ENCODE measurements at regions not wholly inside any gene's neighbourhood (a gene's known extent, or its start where the extent isn't known, plus 50 kb on each side); places are given as distances from the start of the nearest gene placed in this dataset.
"Not testable (repeated sequence)": the region's sequence is repeated elsewhere in the genome, so short reads cannot be mapped to it uniquely, and the experiment has no call there.

DNA sequence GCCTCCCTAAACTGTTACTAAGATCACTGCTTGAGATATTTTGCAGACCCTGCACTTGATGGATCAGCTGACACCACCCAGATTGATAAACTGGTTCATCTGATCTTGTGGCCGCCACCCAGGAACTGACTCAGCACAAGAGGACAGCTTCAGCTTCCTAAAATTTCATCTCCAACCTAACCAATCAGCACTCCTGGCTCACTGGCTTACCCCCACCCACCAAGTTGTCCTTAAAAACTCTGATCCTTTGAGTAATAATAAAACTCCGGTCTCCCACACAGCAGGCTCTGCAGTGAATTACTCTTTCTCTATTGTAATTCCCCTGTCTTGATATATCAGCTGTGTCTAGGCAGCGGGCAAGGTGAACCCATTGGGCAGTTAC is 174.8 kb downstream of the UTP18 start:
- DNase-seq (ENCODE audit: low read depth) = no peak

DNA sequence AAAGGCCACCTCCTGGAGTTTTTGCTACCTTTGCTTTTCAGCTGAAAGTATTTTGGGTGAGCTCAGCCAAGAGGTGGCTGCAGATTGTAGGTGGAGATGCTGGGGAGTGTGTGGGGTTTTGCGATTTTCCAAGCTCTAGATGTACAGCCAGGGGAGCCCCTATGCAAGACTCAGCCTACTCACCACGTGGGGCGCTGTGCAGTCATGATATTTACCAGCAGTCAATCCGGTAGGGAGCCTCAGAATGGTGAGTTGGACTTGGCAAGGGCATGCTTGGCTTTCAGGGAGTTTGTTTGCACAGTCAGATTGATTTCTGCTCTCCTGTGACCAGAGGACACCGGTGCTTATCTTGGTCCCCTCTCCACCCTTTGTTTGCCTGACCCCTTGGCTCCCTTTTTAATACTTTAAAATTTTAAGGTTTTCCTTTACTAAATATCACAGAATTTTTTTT is 175.3 kb downstream of the UTP18 start:
- DNase-seq (ENCODE audit: low read depth) = peak; percentile 28

DNA sequence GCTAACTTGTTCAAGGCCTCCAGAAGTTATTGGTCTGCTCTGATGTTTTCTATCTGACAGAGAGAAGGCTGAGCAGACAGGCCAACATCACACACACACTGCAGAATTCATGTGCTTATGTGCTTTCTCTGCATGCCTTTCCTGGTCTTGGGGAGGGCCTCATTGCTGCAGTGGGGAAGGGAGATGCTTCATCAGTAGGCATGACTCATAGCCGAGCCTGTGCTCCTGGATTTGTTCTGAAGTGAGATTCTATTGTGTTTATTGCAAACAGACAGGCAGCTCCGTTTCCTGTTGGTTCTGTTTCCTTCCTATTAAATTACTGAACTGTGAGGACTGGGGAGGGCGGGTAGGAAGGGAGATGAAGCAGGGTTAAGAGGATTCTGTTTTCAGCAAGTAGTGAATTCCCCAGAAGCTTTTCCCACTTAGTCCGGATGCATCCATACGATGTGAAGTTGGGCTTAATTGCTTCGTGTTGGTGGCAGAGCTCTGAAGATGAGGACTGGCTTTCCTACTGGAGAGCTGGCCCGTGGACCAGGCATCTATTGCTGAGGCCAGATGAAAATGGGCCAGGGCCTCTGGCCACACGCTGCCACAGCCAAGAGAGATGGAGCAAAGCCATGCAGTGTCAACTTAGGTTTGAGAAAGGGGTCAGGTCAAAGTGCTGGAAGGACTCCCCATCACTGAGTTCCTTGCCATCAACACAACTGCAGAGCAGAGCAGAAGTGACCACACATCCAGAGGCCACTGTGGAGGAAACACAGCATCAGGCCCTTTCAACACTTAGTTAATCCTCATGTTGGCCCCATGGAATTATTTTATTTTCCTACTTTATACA is 179.3 kb downstream of the UTP18 start:
- DNase-seq (ENCODE audit: low read depth) = no peak

GRCh38 chr17:51441431-51441830 is 181.1 kb downstream of the UTP18 start:
- DNase-seq (ENCODE audit: low read depth) = no peak

DNA sequence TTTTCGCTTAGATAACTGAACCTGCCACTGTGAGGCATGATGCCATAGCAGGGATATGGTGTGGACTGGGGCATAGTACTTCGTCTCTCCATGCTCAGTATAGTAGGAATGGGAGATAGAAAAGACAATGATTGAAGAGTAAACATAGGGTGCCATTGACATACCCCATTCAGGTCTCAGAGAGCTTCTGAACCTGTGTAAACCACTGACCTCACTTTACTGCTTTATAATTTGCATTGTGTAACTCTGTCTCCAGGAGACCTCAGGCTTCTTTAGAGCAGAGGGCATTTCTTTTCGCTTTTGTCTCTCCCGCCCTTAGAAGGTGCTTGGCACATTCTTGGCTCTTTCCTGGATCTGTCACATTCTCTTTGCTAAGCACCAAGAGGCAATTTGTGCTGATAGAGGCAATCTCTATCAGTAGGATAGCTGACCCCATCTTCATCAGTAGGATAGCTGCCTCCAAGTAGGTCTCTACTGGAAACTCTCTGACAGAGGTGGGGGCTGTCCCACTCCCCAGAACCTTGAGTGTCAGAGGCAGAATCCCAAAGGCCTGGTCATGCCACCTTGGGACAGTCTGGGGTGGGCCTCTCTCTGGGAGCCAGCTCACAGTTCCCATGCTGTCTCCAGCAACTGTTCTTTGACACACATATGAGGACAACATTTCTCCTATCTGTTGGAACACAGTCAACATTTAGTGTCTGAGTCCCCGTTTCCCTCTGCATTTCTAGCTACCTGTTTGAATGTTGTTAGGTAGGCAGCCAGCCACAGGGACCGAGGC is 181.9 kb downstream of the UTP18 start:
- no peak for DNase-seq (ENCODE audit: low read depth)

DNA sequence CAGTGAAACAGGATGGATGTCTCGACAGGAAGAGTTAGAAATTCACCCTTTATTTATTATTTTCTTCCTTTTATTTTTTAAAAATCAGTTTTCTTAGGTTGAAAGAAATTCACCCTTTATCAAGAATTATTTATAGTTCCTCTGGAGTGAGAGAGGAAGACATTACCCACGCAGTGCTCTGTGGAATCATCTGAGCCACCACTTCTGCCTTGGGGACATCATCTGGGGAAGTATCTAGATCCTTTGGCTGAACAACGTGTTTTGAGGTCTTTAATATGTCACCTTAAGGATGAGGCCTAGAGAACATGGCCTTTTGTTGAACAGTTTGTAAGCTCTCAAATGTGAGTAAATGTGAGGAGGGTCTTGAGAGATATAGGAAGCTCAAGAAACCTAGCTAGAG is 183.3 kb downstream of the UTP18 start:
- DNase-seq (ENCODE audit: low read depth) = no peak

DNA sequence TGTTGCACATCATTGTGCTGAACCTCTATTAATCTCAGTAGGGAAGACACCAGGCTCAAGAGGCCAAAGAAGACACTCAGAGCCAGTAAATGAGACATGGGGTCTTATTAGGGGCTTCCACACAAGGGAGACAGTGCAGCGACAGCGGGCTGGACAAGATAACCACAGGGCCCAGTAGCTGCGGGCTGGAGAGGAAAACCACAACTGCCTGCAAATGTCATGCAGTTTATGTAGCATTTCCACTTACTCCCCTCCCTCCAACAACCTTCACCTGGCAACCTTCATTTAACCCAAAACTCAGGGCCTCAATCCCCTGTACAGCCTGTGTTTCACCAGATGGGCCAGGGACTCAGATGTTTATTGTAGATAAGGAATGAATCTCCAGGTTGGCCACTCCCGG is 185.6 kb downstream of the UTP18 start:
- no peak for DNase-seq (ENCODE audit: low read depth)

DNA sequence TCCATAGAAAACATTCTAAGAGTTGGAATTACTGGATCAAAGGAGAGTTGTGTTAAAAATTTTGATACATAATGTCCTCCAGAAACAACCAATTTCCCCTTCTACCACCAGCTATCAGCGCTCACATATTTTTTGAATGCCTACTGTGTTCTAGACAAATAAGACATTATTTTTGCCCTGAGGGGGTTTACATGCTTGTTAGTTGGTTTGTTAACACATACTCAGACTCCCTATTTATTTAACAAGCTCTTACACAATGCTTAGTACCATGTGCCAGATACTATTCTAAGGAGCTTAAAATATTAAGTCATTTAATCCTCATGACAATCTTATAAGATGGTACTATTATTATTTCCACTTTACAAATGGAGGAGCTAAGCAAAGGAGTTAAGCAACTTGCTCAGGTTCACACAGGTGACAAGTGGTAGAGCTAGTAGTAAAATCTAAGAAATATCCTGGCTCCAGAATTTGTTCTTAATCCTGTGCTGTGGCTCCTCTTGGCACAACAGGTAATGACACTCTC is 194.2 kb downstream of the UTP18 start:
- DNase-seq (ENCODE audit: low read depth) = no peak

- DNase-seq (ENCODE audit: low read depth) = no peak
Observed at GRCh38 chr17:51455211-51455610, 194.9 kb downstream of the UTP18 start.

- DNase-seq (ENCODE audit: low read depth) = peak; percentile 34
Observed at GRCh38 chr17:51455931-51456330, 195.6 kb downstream of the UTP18 start.

GRCh38 chr17:51456942-51457341 is 196.6 kb downstream of the UTP18 start:
- peak; percentile 2 for DNase-seq (ENCODE audit: low read depth)

DNA sequence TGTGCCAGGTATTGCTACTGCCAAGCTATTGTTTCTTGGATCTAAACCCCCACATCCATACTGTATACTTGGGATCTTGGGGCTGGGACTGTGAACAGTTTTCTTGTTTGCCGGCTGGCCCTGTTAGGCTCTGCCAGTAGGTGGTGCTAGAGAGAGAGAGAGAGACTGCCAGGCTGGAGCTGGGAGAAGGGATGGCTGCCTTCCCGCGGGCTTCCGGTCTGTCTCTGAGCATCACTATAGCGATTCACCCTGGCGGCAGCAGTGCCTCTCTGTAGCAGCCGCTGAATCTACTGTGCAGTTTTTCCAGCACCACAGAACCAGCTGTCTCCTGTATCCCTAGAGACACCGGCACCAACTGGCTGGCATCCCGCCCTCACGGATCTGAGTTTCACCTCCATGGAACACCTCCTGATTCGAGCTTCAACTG is 201.2 kb downstream of the UTP18 start:
- peak; percentile 31 for DNase-seq (ENCODE audit: low read depth)

- no peak for DNase-seq (ENCODE audit: low read depth)
Observed at GRCh38 chr17:51463353-51463752, 203.0 kb downstream of the UTP18 start.

- DNase-seq (ENCODE audit: low read depth) = no peak
Observed at GRCh38 chr17:51467336-51467735, 207.0 kb downstream of the UTP18 start.

GRCh38 chr17:51472670-51473205 is 212.4 kb downstream of the UTP18 start:
- no peak for DNase-seq (ENCODE audit: low read depth)

DNA sequence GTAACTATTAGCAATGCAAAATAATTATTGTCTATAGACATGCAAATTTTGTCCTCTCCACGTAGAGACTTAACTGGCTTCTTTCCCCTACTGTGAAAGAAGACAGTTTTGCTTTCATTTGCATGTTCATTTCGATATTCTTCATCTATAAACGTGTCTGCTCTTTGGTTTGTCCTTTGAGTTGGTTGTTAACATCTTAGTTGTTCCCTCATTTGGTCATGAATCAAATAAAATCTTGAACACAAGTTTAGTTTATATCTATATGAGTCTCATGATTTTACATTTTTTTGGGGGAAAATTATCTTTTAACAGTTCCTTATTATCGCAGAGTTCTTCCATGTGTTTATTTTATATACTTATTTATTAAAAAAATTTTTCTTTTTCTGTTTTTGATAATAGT is 214.4 kb downstream of the UTP18 start:
- no peak for DNase-seq (ENCODE audit: low read depth)

DNA sequence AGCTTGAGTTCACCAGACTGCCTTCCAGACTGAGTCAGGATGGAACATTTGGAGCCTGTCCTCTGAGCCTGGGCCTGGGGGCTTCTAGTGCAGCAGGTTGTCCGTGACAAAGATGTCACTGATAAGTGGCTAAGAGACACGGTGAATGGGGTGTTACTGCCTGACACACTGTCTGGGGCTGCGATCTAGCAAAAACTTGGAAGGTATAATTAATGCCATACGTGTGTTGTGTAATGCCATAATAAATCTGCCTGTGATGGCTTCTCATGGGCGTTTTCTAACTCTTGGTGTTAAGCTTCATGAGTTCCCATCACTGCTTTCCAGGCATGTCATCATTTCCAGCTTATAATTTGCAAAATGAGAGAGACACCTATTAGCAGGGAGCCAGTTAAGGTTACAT is 215.4 kb downstream of the UTP18 start:
- DNase-seq (ENCODE audit: low read depth) = no peak

- DNase-seq (ENCODE audit: low read depth) = no peak
Observed at GRCh38 chr17:51479303-51479702, 219.0 kb downstream of the UTP18 start.

DNA sequence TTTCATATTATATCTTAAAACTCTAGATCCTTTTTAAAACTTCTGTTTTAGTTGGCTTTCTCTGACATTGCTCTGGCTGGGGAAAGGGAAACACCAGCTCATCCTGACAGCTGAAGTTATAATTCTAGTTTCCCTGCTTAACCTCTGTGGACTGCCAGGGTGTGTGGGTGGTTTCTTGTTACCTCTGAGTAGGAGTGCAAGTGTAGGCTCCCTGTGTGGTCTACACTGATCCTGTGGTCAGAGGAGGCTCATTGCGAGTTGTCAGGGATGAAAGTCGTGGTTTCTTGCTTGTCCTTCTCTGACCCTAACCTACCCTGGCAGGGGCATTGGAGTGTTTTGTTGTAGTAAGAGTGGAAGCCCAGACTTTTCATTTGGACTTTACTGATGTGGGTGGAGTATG is 221.0 kb downstream of the UTP18 start:
- DNase-seq (ENCODE audit: low read depth) = no peak

- not testable (repeated sequence) for DNase-seq (ENCODE audit: low read depth)
Observed at GRCh38 chr17:51482248-51482647, 221.9 kb downstream of the UTP18 start.

GRCh38 chr17:51486091-51486490 is 225.7 kb downstream of the UTP18 start:
- no peak for DNase-seq (ENCODE audit: low read depth)

DNA sequence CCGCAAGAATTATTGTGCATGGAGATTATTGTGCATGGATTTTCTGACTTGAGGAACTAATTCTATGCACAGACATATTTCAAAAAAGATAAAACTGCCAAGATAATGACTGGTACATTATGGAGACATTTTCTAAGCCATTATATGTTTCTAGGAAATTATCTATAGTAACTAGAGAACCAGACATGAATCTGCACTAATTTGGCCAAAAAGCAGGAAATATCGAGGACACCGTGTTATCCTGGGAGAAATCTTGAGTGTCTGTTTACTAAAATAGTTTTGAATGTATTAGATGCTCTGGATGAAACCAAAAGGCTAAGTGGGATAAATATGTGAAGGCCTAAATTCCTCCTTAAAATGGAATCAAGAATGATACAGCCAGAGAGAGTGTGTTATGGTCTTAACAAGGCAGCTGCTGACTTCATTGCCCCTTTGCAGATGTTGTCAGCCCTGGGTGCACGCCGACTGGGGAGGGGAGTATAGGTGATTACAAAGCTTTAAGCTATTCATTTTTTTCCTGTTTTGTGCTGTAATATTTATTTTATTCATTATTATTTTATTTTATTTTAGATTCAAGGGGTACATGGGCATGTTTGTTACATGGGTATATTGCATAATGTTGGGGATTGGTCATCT is 226.7 kb downstream of the UTP18 start:
- DNase-seq (ENCODE audit: low read depth) = no peak

Data from M059J (cell line).